PFSK-1 (cell line): ENCODE measurements at regions not wholly inside any gene's neighbourhood (a gene's known extent, or its start where the extent isn't known, plus 50 kb on each side); places are given as distances from the start of the nearest gene placed in this dataset.

Experiments used
- POLR2AphosphoS5 ChIP-seq: IDR thresholded peaks from 2 replicates; pipeline ENCODE4 v1.6.1; 2012; ENCODE audit warnings: low read depth, mild to moderate bottlenecking, control low read depth, low read length, moderate library complexity
- TF ChIP-seq, protein P1 (sequence below), 2 experiments: IDR thresholded peaks; 2 replicates each; pipeline versions ENCODE4 v1.6.1 to v1.8.0; 2011 to 2012; ENCODE audit warnings: low read depth in 2 of 2, low read length in 2 of 2, control low read depth in 1 of 2, inconsistent platforms in 1 of 2, mild to moderate bottlenecking in 1 of 2, moderate library complexity in 1 of 2; ENCODE audit not compliant: insufficient read depth in 1 of 2

DNA sequence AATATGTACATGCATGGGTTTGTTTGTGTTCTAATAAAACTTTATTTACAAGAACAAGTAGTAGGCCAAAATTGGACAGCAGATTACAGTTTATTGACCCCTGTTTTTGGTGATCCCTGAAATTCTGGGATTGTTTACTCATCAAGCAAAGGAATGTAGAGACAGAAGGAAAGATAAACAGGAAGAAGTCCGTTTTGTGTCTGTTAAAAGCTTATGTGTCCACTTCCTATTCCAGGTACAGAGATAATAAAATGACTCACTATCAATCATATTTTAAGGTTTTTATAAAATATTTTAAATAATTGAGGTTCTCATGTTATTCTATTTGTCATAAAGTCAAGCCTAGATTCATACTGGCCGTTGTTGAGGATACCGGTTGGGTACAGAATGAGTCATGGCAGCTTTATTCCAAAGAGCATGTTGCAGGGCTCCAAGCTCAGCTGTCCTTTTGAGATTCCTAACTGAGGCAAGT, 214.9 kb upstream of the DAB2 start:
- TF ChIP-seq, protein P1, sequence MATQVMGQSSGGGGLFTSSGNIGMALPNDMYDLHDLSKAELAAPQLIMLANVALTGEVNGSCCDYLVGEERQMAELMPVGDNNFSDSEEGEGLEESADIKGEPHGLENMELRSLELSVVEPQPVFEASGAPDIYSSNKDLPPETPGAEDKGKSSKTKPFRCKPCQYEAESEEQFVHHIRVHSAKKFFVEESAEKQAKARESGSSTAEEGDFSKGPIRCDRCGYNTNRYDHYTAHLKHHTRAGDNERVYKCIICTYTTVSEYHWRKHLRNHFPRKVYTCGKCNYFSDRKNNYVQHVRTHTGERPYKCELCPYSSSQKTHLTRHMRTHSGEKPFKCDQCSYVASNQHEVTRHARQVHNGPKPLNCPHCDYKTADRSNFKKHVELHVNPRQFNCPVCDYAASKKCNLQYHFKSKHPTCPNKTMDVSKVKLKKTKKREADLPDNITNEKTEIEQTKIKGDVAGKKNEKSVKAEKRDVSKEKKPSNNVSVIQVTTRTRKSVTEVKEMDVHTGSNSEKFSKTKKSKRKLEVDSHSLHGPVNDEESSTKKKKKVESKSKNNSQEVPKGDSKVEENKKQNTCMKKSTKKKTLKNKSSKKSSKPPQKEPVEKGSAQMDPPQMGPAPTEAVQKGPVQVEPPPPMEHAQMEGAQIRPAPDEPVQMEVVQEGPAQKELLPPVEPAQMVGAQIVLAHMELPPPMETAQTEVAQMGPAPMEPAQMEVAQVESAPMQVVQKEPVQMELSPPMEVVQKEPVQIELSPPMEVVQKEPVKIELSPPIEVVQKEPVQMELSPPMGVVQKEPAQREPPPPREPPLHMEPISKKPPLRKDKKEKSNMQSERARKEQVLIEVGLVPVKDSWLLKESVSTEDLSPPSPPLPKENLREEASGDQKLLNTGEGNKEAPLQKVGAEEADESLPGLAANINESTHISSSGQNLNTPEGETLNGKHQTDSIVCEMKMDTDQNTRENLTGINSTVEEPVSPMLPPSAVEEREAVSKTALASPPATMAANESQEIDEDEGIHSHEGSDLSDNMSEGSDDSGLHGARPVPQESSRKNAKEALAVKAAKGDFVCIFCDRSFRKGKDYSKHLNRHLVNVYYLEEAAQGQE (IDR thresholded peaks at IDR 0.05; ENCODE audit: insufficient read depth in 1 of 2, low read depth in 2 of 2, low read length in 2 of 2): no peak
- no peak for TF ChIP-seq POLR2AphosphoS5
